H9 (cell line): ENCODE measurements at regions not wholly inside any gene's neighbourhood (a gene's known extent, or its start where the extent isn't known, plus 50 kb on each side); places are given as distances from the start of the nearest gene placed in this dataset.
A peak's percentile ranks its signal among the peaks of the same experiment; 100 is the strongest.

Source experiments
- DNase-seq: peaks from one replicate; pipeline ENCODE4 v3.0.0-alpha.2; 2017
- H2AFZ ChIP-seq: one replicate; pipeline ENCODE4 v1.6.1; 2013; ENCODE audit warnings: mild to moderate bottlenecking, low read length, control low read depth, moderate library complexity
- H2AK5ac ChIP-seq: 2 replicates; pipeline ENCODE4 v1.6.1; 2013; ENCODE audit warnings: low read length, control low read depth, mixed read lengths; ENCODE audit not compliant: insufficient read length
- H2BK120ac ChIP-seq: one replicate; pipeline ENCODE4 v1.6.1; 2013; ENCODE audit warnings: low read depth, mild to moderate bottlenecking, low read length, control low read depth, inconsistent platforms; ENCODE audit not compliant: poor library complexity, severe bottlenecking
- H2BK12ac ChIP-seq: 2 replicates; pipeline ENCODE4 v1.6.1; 2013; ENCODE audit warnings: low read length, control low read depth, mixed read lengths, low read depth; ENCODE audit not compliant: insufficient read length
- H2BK15ac ChIP-seq: 2 replicates; pipeline ENCODE4 v1.6.1; 2013; ENCODE audit warnings: low read depth, low read length, control low read depth
- H2BK20ac ChIP-seq: one replicate; pipeline ENCODE4 v1.6.1; 2013; ENCODE audit warnings: low read depth, mild to moderate bottlenecking, low read length, control low read depth, inconsistent platforms; ENCODE audit not compliant: poor library complexity, severe bottlenecking
- H2BK5ac ChIP-seq: 2 replicates; pipeline ENCODE4 v1.6.1; 2013; ENCODE audit warnings: low read length, control low read depth, mixed read lengths; ENCODE audit not compliant: insufficient read length
- H3K14ac ChIP-seq: 2 replicates; pipeline ENCODE4 v1.6.1; 2013; ENCODE audit warnings: low read length, control low read depth; ENCODE audit not compliant: insufficient read depth
- H3K18ac ChIP-seq: 2 replicates; pipeline ENCODE4 v1.6.1; 2013; ENCODE audit warnings: low read depth, mild to moderate bottlenecking, mixed read lengths, low read length, control low read depth; ENCODE audit not compliant: insufficient read length
- H3K23ac ChIP-seq: 2 replicates; pipeline ENCODE4 v1.6.1; 2013; ENCODE audit warnings: low read length, control low read depth, mixed read lengths, low read depth; ENCODE audit not compliant: insufficient read length
- H3K23me2 ChIP-seq: 2 replicates; pipeline ENCODE4 v1.6.1; 2013; ENCODE audit warnings: low read depth, mild to moderate bottlenecking, mixed read lengths, low read length, control low read depth; ENCODE audit not compliant: insufficient read length, poor library complexity, severe bottlenecking
- H3K27ac ChIP-seq: 2 replicates; pipeline ENCODE4 v1.5.1; 2013; ENCODE audit warnings: low read length, control low read depth, mixed read lengths, low read depth; ENCODE audit not compliant: insufficient read length
- H3K27me3 ChIP-seq: 2 replicates; pipeline ENCODE4 v1.6.1; 2013; ENCODE audit warnings: low read length, control low read depth, inconsistent platforms; ENCODE audit not compliant: insufficient read depth
- H3K4ac ChIP-seq: 2 replicates; pipeline ENCODE4 v1.6.1; 2013; ENCODE audit warnings: low read depth, mild to moderate bottlenecking, control low read depth, inconsistent platforms, low read length, moderate library complexity
- H3K4me1 ChIP-seq: 2 replicates; pipeline ENCODE4 v1.6.1; 2013; ENCODE audit warnings: low read length, control low read depth, inconsistent platforms; ENCODE audit not compliant: insufficient read depth
- H3K4me2 ChIP-seq: 2 replicates; pipeline ENCODE4 v1.6.1; 2013; ENCODE audit warnings: low read length, control low read depth, mixed read lengths; ENCODE audit not compliant: insufficient read length, insufficient read depth
- H3K56ac ChIP-seq: 2 replicates; pipeline ENCODE4 v1.6.1; 2013; ENCODE audit warnings: low read depth, mild to moderate bottlenecking, mixed read lengths, low read length, control low read depth; ENCODE audit not compliant: insufficient read length
- H3K79me1 ChIP-seq: 2 replicates; pipeline ENCODE4 v1.6.1; 2013; ENCODE audit warnings: low read depth, mild to moderate bottlenecking, moderate library complexity, low read length, control low read depth, inconsistent platforms; ENCODE audit not compliant: insufficient read depth, poor library complexity, severe bottlenecking
- H3K79me2 ChIP-seq: 2 replicates; pipeline ENCODE4 v1.6.1; 2013; ENCODE audit warnings: low read length, control low read depth, inconsistent platforms; ENCODE audit not compliant: insufficient read depth
- H3K9ac ChIP-seq: 2 replicates; pipeline ENCODE4 v1.6.1; 2013; ENCODE audit warnings: low read length, control low read depth, mixed read lengths; ENCODE audit not compliant: insufficient read length; ENCODE audit errors: extremely low read depth
- H3K9me3 ChIP-seq: one replicate; pipeline ENCODE4 v1.6.1; 2013; ENCODE audit warnings: low read depth, low read length, inconsistent platforms; ENCODE audit not compliant: control insufficient read depth
- H3T11ph ChIP-seq: one replicate; pipeline ENCODE4 v1.6.1; 2013; ENCODE audit warnings: mild to moderate bottlenecking, low read length, control low read depth, inconsistent platforms
- H4K20me1 ChIP-seq: one replicate; pipeline ENCODE4 v1.6.1; 2013; ENCODE audit not compliant: control insufficient read depth, insufficient read length, insufficient read depth
- H4K5ac ChIP-seq: 2 replicates; pipeline ENCODE4 v1.6.1; 2013; ENCODE audit warnings: low read depth, mild to moderate bottlenecking, mixed read lengths, low read length, control low read depth; ENCODE audit not compliant: insufficient read length
- H4K8ac ChIP-seq: replicated peaks from 2 replicates; pipeline ENCODE4 v1.6.1; 2013; ENCODE audit warnings: low read length, control low read depth, mixed read lengths, low read depth; ENCODE audit not compliant: insufficient read length
- H4K91ac ChIP-seq: 2 replicates; pipeline ENCODE4 v1.6.1; 2013; ENCODE audit warnings: low read depth, mild to moderate bottlenecking, moderate library complexity, mixed read lengths, low read length, control low read depth; ENCODE audit not compliant: insufficient read length
- H3K27ac Mint-ChIP-seq, 3 experiments: 2 replicates in 2 of 3; 3 replicates in 1 of 3; pipeline ENCODE4 v1.8.0; 2020 to 2021; ENCODE audit warnings: mixed read lengths in 3 of 3, mild to moderate bottlenecking in 1 of 3, moderate library complexity in 1 of 3
- H3K27me3 Mint-ChIP-seq: 2 replicates; pipeline ENCODE4 v1.8.0; 2021; ENCODE audit warnings: low read depth, mild to moderate bottlenecking, moderate library complexity, mixed read lengths
- H3K36me3 Mint-ChIP-seq, 3 experiments: 2 replicates in 2 of 3; 3 replicates in 1 of 3; pipeline ENCODE4 v1.8.0; 2020 to 2021; ENCODE audit warnings: low read depth in 3 of 3, mixed read lengths in 3 of 3; ENCODE audit not compliant: insufficient read depth in 1 of 3
- H3K4me1 Mint-ChIP-seq, 2 experiments: 2 replicates each; pipeline ENCODE4 v1.8.0; 2020; ENCODE audit warnings: mixed read lengths in 2 of 2
- H3K4me3 Mint-ChIP-seq, 2 experiments: 2 replicates in 1 of 2; 3 replicates in 1 of 2; pipeline ENCODE4 v1.8.0; 2020 to 2021; ENCODE audit warnings: mild to moderate bottlenecking in 2 of 2, mixed read lengths in 2 of 2, moderate library complexity in 1 of 2
- H3K9me3 Mint-ChIP-seq, 2 experiments: 2 replicates in 1 of 2; 3 replicates in 1 of 2; pipeline ENCODE4 v1.8.0; 2020; ENCODE audit warnings: mild to moderate bottlenecking in 2 of 2, mixed read lengths in 2 of 2, moderate library complexity in 1 of 2
- CTCF ChIP-seq: fragments of 200-600 bp; sonication (generic); conservative IDR thresholded peaks from 3 replicates; pipeline ENCODE4 v1.8.0; 2021; ENCODE audit warnings: antibody characterized with exemption, mild to moderate bottlenecking
- WGBS: extraction: QIAGEN DNeasy Blood & Tissue Kit; methylation state at CpG from one replicate; pipeline ENCODE4 v1.1.7; 2013; ENCODE audit warnings: missing lambda C conversion rate, low lambda C conversion rate, mixed read lengths; ENCODE audit not compliant: insufficient read length; ENCODE audit errors: extremely low coverage; 5-methylcytosine and 5-hydroxymethylcytosine counted together

- peak overlapping the region in 2 of 3 experiments; percentile 24 to 25; a peak in 3 of 7 replicates for H3K27ac Mint-ChIP-seq
- no CpG with 5 or more reads among the region's 4 CpGs for WGBS
Observed at GRCh38 chr15:77712438-77712837, 79.7 kb upstream of the LINGO1 start.

More at GRCh38 chr15:77712438-77712837, 79.7 kb upstream of the LINGO1 start:
- no peak overlapping the region for H4K5ac ChIP-seq
- Mint-ChIP-seq H3K36me3 (no peaks in the 10 kb centered on the region), H3K27me3 (peaks cover 6% of the 10 kb centered on the region), H3K4me1 (peaks cover 13 to 24% of the 10 kb centered on the region in 2 experiments), H3K9me3 (no peaks in the 10 kb centered on the region; a peak in 1 of 5 replicates), H3K4me3 (no peak overlapping the region)
- no peak overlapping the region for H3K27ac ChIP-seq
- H3K4me2 ChIP-seq: no peak overlapping the region
- no peak overlapping the region for H2AK5ac ChIP-seq
- no peak for TF ChIP-seq CTCF
- no peaks in the 10 kb centered on the region for H3K4me1 ChIP-seq
- no peak overlapping the region for H3T11ph ChIP-seq
- H3K27me3 ChIP-seq: no peaks in the 10 kb centered on the region
- no peak overlapping the region for H4K8ac ChIP-seq
- no peaks in the 10 kb centered on the region for H3K79me1 ChIP-seq
- H4K91ac ChIP-seq: no peak overlapping the region
- H2BK12ac ChIP-seq: no peak overlapping the region
- H3K4ac ChIP-seq: no peak overlapping the region
- no peak overlapping the region for H2BK20ac ChIP-seq
- no peaks in the 10 kb centered on the region for H3K23me2 ChIP-seq
- no peak overlapping the region for H3K23ac ChIP-seq
- H3K14ac ChIP-seq: no peak overlapping the region; the same call in 1 of the 2 replicates
- no peak overlapping the region for H2AFZ ChIP-seq
- DNase-seq: no peak
- H3K18ac ChIP-seq: no peak overlapping the region
- no peaks in the 10 kb centered on the region for H3K79me2 ChIP-seq
- no peaks in the 10 kb centered on the region for H3K9me3 ChIP-seq
- H2BK15ac ChIP-seq: no peak overlapping the region
- H2BK5ac ChIP-seq: no peak overlapping the region
- no peak overlapping the region for H3K56ac ChIP-seq
- no peak overlapping the region for H3K9ac ChIP-seq
- H2BK120ac ChIP-seq: no peak overlapping the region
- H4K20me1 ChIP-seq: peaks cover 2% of the 10 kb centered on the region
